ENCODE measurements at regions not wholly inside any gene's neighbourhood (a gene's known extent, or its start where the extent isn't known, plus 50 kb on each side); places are given as distances from the start of the nearest gene placed in this dataset.
"Not testable (repeated sequence)": the region's sequence is repeated elsewhere in the genome, so short reads cannot be mapped to it uniquely, and the experiment has no call there.

DNA sequence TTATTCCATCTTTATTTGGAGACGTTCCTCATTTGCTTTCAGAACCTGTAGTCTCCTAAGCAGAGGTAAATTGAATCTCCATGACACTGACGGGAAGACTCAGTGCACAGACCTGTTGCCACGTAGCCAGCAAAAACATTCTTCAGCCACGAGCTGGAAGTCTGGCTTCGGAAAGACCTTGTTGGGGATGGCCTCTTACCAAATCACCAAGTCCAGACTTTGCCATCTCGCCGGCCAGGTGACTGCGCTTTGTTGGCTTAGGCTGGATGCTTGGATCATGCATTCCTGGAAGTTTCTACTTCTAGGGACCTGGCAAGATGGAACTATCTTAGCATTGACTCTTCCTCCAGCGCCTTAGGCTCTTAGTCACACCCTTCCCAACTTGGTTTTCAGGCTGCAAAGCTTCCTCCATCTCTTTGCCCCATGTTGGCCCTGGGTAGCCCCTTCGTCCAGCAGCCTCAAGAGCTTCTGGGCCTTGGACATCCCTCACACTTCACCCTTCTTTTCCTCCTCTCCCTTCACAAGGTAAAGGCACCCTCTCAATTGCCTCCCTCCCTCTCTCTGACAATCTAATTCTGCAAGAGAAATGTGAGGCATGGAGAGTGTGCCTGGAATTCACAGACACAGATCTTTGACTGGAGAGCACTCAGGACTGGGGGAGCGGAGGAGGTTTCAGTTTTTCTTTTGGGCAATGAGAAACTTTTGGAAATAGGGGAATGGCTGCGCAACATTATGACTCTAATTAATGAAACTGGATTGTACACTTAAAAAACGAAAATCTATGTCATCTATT, 451.9 kb upstream of the MKI67 start:
- intact Hi-C loops (cut with DNase I) = no loop called here

DNA sequence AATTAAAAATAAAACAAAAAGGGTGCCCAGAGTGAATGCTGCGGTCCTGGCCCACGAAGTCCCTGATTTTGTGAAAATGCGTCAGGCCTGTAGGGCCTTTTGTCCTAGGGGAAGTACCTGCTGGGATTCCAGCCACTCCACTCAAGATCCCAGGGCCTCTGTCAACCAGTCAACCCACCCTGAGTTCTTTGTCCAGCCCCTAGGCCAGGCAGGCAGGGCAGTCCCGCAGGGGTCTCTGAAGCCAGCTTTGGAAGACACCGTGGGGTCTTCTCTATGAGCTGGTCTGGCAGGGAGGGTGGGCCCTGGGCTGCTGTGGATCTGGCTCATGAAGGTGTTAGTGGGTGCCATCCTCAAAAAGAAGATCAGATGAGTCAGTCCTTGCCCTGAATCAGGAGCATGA, 452.5 kb upstream of the MKI67 start:
- TF ChIP-seq POLR2A (IDR thresholded peaks at IDR 0.05) = no peak
- TF ChIP-seq, protein P1, sequence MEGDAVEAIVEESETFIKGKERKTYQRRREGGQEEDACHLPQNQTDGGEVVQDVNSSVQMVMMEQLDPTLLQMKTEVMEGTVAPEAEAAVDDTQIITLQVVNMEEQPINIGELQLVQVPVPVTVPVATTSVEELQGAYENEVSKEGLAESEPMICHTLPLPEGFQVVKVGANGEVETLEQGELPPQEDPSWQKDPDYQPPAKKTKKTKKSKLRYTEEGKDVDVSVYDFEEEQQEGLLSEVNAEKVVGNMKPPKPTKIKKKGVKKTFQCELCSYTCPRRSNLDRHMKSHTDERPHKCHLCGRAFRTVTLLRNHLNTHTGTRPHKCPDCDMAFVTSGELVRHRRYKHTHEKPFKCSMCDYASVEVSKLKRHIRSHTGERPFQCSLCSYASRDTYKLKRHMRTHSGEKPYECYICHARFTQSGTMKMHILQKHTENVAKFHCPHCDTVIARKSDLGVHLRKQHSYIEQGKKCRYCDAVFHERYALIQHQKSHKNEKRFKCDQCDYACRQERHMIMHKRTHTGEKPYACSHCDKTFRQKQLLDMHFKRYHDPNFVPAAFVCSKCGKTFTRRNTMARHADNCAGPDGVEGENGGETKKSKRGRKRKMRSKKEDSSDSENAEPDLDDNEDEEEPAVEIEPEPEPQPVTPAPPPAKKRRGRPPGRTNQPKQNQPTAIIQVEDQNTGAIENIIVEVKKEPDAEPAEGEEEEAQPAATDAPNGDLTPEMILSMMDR (IDR thresholded peaks at IDR 0.05) = no peak
- Histone ChIP-seq H3K27me3 (no peaks in the 10 kb centered on the region), H3K9me3 (no peaks in the 10 kb centered on the region), H3K27ac (no peak overlapping the region), H3K4me1 (no peaks in the 10 kb centered on the region), H3K4me3 (no peak overlapping the region), H3K36me3 (no peaks in the 10 kb centered on the region)
- intact Hi-C loops (cut with DNase I) = no loop called here
- 85 to 92% methylated on average over 3 to 4 of the region's 5 CpGs for WGBS, 2 donors
- DNase-seq = no peak

More for the DNA sequence above, 451.9 kb upstream of the MKI67 start:
- H3K36me3 ChIP-seq = no peaks in the 10 kb centered on the region
- H3K9me3 ChIP-seq = no peaks in the 10 kb centered on the region
- peaks cover 0 to 2% (median 0%) of the 10 kb centered on the region in 4 donors for H3K27me3 ChIP-seq
- H3K4me3 ChIP-seq = no peak overlapping the region
- TF ChIP-seq POLR2A (IDR thresholded peaks at IDR 0.05) = no peak
- TF ChIP-seq, protein P1 (IDR thresholded peaks at IDR 0.05) = no peak
- H3K27ac ChIP-seq = no peak overlapping the region
- WGBS, 2 donors = 78 to 79% methylated on average over 12 to 13 of the region's 13 CpGs
- no peak for DNase-seq
- H3K4me1 ChIP-seq = no peaks in the 10 kb centered on the region

DNA sequence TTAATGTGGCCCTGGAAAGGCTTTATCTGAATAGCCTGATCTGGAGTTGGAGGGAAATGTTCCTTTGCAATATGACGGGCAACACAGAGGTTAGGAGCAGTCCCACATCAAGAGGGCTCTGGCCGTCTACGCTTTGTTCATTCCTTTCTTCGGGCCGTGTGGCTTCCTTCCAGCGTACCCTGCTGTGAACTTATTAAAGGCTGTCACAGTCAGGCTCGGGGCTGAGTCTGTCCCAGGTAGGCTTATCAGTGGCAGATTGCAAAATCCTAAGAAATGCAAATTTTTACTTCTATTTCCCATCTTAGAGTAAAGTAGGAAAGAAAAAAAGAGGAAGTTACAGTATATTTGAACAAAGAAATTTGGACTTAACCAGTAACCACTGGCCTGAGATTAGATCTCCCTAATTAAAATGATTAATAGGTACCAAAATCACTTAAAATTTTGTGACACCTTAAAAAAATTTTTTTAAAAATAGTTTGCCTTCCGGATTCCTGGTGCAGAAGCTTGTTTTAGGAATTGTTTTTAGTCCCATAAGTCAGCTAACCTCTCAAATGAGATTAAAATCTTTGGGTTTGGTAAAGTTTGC, 453.1 kb upstream of the MKI67 start:
- H3K4me1 ChIP-seq = no peaks in the 10 kb centered on the region
- H3K27me3 ChIP-seq = no peaks in the 10 kb centered on the region
- TF ChIP-seq, protein P1 (IDR thresholded peaks at IDR 0.05) = no peak
- TF ChIP-seq POLR2A (IDR thresholded peaks at IDR 0.05) = no peak
- intact Hi-C loops (cut with DNase I) = no loop called here
- no peaks in the 10 kb centered on the region for H3K9me3 ChIP-seq
- WGBS, 2 donors = 46 to 53% methylated on average over 8 of the region's 8 CpGs
- no peaks in the 10 kb centered on the region for H3K36me3 ChIP-seq
- H3K4me3 ChIP-seq = no peak overlapping the region
- no peak overlapping the region for H3K27ac ChIP-seq
- DNase-seq = no peak

DNA sequence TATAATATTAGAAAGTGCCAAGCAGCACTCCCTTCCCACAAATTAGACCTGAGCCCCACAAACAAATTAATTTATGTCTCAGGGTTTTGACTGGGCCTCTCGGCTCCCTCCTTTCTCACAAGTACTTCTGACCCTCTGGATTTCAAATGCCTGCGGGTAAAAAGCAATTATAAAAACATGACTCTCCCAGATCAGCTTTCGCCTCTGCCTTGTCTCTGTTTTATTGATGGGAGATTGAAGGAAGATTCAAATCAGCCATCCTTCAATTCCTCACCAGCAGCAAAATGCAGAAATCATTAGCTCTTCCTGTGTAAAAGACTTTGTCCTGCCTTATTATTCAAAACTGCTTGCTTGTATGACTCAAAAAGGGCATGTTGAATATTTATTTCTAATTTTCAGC, 453.7 kb upstream of the MKI67 start:
- intact Hi-C loops (cut with DNase I) = no loop called here
- TF ChIP-seq, protein P1 (IDR thresholded peaks at IDR 0.05) = no peak
- no peak for TF ChIP-seq POLR2A (IDR thresholded peaks at IDR 0.05)
- WGBS, 2 donors = 70 to 71% methylated on average over 3 of the region's 3 CpGs
- no peaks in the 10 kb centered on the region for H3K36me3 ChIP-seq
- H3K27ac ChIP-seq = no peak overlapping the region
- no peaks in the 10 kb centered on the region for H3K9me3 ChIP-seq
- no peak overlapping the region for H3K4me3 ChIP-seq
- no peaks in the 10 kb centered on the region for H3K27me3 ChIP-seq
- H3K4me1 ChIP-seq = no peaks in the 10 kb centered on the region
- DNase-seq = no peak

DNA sequence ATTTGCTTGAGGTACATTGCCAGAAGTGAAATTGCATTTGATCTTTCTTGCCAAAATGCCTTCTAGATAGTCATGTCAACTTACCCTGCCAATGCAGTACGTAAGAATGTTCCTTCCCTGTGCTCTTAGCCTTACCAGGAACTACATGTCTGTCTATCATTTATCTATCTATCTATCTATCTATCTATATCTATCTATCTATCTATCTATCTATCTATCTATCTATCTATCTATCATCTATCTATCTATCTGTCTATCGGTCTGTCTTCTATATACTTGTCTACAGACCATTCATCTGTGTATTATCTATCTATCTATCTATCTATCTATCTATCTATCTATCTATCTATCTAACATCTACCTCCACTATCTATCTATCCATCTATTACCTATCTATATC, 456.9 kb upstream of the MKI67 start:
- H3K4me3 ChIP-seq; H3K9me3 ChIP-seq; intact Hi-C loops (cut with DNase I); H3K4me1 ChIP-seq; H3K27ac ChIP-seq; H3K36me3 ChIP-seq; H3K27me3 ChIP-seq; DNase-seq: not testable (repeated sequence)
- 81 to 95% methylated on average over 2 of the region's 2 CpGs for WGBS, 2 donors

DNA sequence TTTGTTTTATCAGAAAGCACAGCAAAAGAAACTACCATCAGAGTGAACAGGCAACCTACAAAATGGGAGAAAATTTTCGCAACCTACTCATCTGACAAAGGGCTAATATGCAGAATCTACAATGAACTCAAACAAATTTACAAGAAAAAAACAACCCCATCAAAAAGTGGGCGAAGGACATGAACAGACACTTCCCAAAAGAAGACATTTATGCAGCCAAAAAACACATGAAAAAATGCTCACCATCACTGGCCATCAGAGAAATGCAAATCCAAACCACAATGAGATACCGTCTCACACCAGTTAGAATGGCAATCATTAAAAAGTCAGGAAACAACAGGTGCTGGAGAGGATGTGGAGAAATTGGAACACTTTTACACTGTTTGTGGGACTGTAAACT, 460.4 kb upstream of the MKI67 start:
- intact Hi-C loops (cut with DNase I); H3K27ac ChIP-seq: not testable (repeated sequence)

More for the DNA sequence above, 460.4 kb upstream of the MKI67 start:
- not testable (repeated sequence) for H3K27me3 ChIP-seq, DNase-seq, H3K9me3 ChIP-seq, H3K4me1 ChIP-seq, H3K4me3 ChIP-seq, H3K36me3 ChIP-seq
- WGBS, 2 donors = 64 to 83% methylated on average over 2 of the region's 3 CpGs
